OCI-LY7 (cell line): ENCODE measurements at regions not wholly inside any gene's neighbourhood (a gene's known extent, or its start where the extent isn't known, plus 50 kb on each side); places are given as distances from the start of the nearest gene placed in this dataset.

Experiments
- EZH2phosphoT487 ChIP-seq: fragments of 200-600 bp; sonication (generic); IDR thresholded peaks from 2 replicates; pipeline ENCODE4 v1.6.1; 2018; ENCODE audit warnings: low read depth, borderline replicate concordance, mild to moderate bottlenecking, mixed run types, antibody characterized with exemption, low read length, moderate library complexity, mixed read lengths
- TF ChIP-seq, protein P1 (sequence below): fragments of 200-600 bp; sonication (generic); conservative IDR thresholded peaks from 2 replicates; pipeline ENCODE4 v1.5.1; 2014; ENCODE audit warnings: mild to moderate bottlenecking, antibody characterized with exemption, low read length, moderate library complexity, mixed read lengths

- TF ChIP-seq EZH2phosphoT487 = no peak
- TF ChIP-seq, protein P1, sequence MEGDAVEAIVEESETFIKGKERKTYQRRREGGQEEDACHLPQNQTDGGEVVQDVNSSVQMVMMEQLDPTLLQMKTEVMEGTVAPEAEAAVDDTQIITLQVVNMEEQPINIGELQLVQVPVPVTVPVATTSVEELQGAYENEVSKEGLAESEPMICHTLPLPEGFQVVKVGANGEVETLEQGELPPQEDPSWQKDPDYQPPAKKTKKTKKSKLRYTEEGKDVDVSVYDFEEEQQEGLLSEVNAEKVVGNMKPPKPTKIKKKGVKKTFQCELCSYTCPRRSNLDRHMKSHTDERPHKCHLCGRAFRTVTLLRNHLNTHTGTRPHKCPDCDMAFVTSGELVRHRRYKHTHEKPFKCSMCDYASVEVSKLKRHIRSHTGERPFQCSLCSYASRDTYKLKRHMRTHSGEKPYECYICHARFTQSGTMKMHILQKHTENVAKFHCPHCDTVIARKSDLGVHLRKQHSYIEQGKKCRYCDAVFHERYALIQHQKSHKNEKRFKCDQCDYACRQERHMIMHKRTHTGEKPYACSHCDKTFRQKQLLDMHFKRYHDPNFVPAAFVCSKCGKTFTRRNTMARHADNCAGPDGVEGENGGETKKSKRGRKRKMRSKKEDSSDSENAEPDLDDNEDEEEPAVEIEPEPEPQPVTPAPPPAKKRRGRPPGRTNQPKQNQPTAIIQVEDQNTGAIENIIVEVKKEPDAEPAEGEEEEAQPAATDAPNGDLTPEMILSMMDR = no peak
Measured at GRCh38 chr2:15784106-15784885, 156.1 kb upstream of the MYCN start.
